Esophagus squamous epithelium (tissue), 4 donors: ENCODE measurements at regions not wholly inside any gene's neighbourhood (a gene's known extent, or its start where the extent isn't known, plus 50 kb on each side); places are given as distances from the start of the nearest gene placed in this dataset.

Experiments
- POLR2A ChIP-seq, 4 donors: fragments of 450-650 bp; IDR thresholded peaks; one replicate each; pipeline ENCODE4 v1.6.1; 2017; ENCODE audit warnings: antibody characterized with exemption in 4 of 4, mild to moderate bottlenecking in 4 of 4, moderate library complexity in 3 of 4
- TF ChIP-seq, protein P1 (sequence below), 6 experiments: fragments of 450-650 bp in 4 of 6; fragments of 200-600 bp in 2 of 6; sonication (generic) in 2 of 6; IDR thresholded peaks; one replicate each; pipeline ENCODE4 v1.5.1; 2016 to 2019; ENCODE audit warnings: antibody characterized with exemption in 6 of 6, mild to moderate bottlenecking in 4 of 6, moderate library complexity in 4 of 6

DNA sequence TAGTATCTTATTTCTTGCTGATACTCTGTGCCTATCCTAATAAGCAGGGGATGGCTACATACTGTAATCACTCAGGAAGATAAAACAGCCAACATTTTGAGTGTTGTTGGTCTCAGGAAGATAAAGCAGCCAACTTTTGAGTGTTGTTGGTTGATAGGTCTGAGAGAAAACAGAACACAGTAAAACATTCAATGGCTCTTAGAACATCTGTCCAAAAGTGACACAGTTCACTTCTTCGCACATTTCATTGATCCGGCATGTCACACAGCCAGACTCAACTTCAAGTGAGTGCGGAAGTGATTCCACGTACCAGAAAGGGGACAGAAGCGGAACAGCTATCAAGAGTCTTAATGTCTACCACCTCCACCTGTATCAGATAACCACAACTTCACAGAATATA lies 87.3 kb upstream of the DMD start:
- TF ChIP-seq, protein P1, sequence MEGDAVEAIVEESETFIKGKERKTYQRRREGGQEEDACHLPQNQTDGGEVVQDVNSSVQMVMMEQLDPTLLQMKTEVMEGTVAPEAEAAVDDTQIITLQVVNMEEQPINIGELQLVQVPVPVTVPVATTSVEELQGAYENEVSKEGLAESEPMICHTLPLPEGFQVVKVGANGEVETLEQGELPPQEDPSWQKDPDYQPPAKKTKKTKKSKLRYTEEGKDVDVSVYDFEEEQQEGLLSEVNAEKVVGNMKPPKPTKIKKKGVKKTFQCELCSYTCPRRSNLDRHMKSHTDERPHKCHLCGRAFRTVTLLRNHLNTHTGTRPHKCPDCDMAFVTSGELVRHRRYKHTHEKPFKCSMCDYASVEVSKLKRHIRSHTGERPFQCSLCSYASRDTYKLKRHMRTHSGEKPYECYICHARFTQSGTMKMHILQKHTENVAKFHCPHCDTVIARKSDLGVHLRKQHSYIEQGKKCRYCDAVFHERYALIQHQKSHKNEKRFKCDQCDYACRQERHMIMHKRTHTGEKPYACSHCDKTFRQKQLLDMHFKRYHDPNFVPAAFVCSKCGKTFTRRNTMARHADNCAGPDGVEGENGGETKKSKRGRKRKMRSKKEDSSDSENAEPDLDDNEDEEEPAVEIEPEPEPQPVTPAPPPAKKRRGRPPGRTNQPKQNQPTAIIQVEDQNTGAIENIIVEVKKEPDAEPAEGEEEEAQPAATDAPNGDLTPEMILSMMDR (IDR thresholded peaks at IDR 0.05) = no peak
- TF ChIP-seq POLR2A (IDR thresholded peaks at IDR 0.05) = no peak
